LNCaP clone FGC (cell line): ENCODE measurements at regions not wholly inside any gene's neighbourhood (a gene's known extent, or its start where the extent isn't known, plus 50 kb on each side); places are given as distances from the start of the nearest gene placed in this dataset.

Experiments
- DNase-seq: peaks from one replicate; pipeline ENCODE4 v3.0.0-alpha.2; 2011; ENCODE audit warnings: low read depth
- H3K4me3 ChIP-seq: 2 replicates; pipeline ENCODE4 v1.5.1; 2011; ENCODE audit warnings: mild to moderate bottlenecking, low read depth, low read length, control low read depth
- TF ChIP-seq, protein P1 (sequence below): IDR thresholded peaks from 2 replicates; pipeline ENCODE4 v1.5.1; 2012; ENCODE audit warnings: mild to moderate bottlenecking; ENCODE audit not compliant: control insufficient read depth, insufficient read depth; ENCODE audit errors: extremely low read depth

DNA sequence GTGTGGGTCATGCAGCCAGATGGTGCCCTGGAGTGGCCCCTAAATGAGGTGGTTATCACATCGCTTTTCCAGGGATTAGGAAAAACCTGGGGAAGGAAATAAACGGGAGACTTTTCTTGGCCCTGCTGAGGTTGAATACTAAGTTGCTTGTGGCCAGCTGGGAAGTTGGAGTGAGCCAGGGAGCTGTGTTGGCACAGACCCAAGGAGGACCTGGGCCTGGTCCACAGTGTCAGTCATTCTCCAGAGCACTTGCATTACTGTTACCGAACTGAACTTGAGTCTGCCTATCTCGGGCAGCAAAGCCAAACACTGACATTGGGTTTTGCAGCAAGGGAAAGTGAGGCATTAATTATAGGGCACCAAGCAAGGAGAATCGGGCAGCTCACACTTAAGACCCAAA is 339.0 kb downstream of the GABRB3 start:
- no peak for DNase-seq
- no peak overlapping the region for H3K4me3 ChIP-seq
- TF ChIP-seq, protein P1, sequence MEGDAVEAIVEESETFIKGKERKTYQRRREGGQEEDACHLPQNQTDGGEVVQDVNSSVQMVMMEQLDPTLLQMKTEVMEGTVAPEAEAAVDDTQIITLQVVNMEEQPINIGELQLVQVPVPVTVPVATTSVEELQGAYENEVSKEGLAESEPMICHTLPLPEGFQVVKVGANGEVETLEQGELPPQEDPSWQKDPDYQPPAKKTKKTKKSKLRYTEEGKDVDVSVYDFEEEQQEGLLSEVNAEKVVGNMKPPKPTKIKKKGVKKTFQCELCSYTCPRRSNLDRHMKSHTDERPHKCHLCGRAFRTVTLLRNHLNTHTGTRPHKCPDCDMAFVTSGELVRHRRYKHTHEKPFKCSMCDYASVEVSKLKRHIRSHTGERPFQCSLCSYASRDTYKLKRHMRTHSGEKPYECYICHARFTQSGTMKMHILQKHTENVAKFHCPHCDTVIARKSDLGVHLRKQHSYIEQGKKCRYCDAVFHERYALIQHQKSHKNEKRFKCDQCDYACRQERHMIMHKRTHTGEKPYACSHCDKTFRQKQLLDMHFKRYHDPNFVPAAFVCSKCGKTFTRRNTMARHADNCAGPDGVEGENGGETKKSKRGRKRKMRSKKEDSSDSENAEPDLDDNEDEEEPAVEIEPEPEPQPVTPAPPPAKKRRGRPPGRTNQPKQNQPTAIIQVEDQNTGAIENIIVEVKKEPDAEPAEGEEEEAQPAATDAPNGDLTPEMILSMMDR, result no peak

DNA sequence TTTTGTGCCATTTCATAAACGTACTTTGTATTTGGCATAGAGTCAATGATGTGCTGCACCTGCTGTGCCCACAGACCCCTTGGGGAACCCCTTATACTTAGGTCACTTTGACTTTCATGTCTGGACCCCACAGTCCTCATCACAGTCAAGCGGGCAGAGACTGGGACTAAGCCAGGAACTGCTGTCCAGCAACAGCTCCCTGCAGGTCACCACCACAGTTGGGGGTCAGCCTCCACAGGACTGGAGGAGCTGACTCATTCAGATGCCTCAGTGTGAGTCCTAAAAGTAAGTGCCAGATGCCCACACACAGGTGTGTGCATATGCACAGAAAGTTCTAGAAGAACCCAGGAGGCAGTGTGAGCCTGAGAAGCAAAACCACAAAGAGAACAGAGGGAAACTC is 339.8 kb downstream of the GABRB3 start:
- H3K4me3 ChIP-seq, result no peak overlapping the region
- TF ChIP-seq, protein P1, result no peak
- DNase-seq, result no peak

DNA sequence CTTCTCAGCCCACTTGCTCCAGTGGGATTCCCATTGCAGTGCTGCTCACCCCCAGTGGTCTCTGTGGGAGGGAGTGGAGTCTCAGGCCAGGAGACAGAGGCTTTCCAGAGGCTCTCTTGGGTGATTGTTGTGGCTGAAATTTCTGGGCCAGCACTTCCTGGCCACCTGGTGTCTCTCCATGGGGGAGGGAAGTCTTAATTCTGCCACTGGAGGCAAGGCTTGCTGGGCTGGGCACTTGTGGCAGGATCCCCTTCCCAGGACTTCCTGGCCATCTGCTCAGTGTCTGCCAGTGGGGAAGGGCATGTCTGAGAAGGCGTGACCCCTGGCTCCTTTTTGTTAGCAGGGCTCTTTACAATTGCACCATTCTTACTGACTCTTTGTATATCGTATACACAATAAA is 351.8 kb downstream of the GABRB3 start:
- TF ChIP-seq, protein P1, result no peak
- DNase-seq, result no peak
- H3K4me3 ChIP-seq, result no peak overlapping the region

DNA sequence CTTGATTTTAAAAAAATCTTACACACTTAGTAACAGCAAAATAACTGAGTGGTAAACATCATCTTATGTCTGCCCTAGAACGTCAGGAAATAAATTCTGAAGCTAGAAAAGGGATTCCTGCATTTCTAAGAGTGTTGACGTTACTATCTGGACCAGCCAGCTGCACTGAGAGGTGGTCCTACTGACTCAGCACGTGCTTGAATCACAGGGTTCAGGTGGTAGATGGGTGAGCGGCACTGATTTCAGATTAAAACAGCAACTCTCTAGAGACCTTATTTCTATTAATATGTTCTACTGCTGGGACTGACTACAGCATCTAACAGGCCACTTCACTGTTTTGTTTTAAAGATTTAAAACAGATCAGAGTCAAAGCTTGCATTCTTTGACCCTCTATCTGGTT is 377.2 kb downstream of the GABRB3 start:
- H3K4me3 ChIP-seq, result no peak overlapping the region
- TF ChIP-seq, protein P1, result no peak
- DNase-seq, result no peak

DNA sequence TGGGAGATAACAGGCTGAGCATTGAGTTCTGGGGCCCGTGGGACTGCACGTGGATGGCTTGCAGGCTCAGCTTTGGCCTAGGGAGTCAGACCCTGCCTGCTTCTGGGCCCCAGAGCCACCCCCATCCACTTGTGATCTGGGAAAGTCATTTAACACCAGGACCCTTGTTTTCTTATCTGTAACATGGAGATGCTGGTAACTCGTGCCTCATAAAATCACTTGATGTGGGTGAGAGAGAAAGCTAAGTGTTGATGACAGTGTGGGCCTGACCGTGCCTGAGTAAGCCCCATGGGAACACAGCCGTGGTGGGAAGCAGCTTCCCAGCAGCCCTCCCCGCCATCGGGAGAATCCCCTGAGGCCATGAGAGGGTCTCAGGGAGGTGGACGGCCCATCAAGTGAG is 378.1 kb downstream of the GABRB3 start:
- no peak overlapping the region for H3K4me3 ChIP-seq
- TF ChIP-seq, protein P1, result no peak
- DNase-seq, result no peak

DNA sequence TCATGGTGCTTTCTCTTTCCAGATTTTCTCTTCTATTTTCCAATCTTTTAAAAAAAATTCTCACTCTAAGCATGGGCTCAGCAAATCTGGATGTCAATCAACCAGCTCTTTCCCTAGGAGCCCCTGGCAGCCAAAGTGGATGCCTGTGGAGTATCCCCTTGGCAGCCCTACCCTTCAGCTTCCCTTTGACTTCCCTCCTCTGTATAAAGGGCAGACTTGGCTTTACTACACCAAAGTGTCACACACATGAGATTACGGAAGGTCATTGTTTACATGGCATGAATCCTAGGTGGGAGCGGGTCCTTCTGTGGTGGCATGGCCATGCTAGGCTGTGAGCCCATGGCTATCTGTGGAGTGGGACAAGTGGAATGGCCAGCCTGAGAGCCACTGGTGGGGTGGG is 379.9 kb downstream of the GABRB3 start:
- TF ChIP-seq, protein P1, result no peak
- DNase-seq, result no peak
- H3K4me3 ChIP-seq, result no peak overlapping the region

DNA sequence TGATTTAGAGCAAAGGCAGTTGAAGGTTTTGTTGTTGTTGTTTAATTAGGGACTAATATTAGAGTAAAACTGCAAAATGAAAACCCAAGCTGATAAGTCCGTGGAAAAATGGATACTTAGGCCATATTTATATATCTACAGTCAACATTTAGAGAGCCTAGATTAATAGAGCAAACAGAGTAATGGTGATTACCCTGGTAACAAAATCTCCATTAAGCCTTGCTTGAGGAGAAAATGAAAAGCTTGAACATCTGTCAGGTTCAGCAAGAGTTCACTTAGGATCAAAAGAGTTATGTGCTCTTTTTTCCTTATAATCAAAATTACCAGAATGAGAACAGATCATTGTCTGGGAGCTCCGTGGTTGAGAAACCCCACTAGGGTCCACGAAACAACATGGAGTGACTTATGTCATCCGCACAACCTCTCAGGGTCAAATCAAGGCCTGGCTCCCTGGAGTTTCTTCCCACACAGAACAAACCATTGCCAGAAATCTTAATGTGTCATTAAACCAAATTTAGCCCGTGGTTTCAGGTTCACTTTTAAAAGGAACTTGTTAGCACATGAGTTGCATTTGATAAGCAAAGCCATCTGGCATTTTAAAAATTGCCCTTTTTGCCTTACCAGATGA is 381.2 kb downstream of the GABRB3 start:
- no peak overlapping the region for H3K4me3 ChIP-seq
- DNase-seq, result no peak
- TF ChIP-seq, protein P1, result no peak
